ENCODE measurements at regions not wholly inside any gene's neighbourhood (a gene's known extent, or its start where the extent isn't known, plus 50 kb on each side); places are given as distances from the start of the nearest gene placed in this dataset.

GRCh38 chrX:113935518-113935917, 648.4 kb upstream of the HTR2C start:
- H3K4me1 ChIP-seq (ENCODE audit: control insufficient read depth, insufficient read depth, low read length): peaks cover 6% of the 10 kb centered on the region; the same call in 1 of the 2 replicates
- H3K9ac ChIP-seq (ENCODE audit: low read length): no peak overlapping the region
- H3K36me3 ChIP-seq (ENCODE audit: control insufficient read depth, insufficient read depth, low read length): peaks cover 16% of the 10 kb centered on the region
- H3K27me3 ChIP-seq (ENCODE audit: control insufficient read depth, insufficient read depth, low read length): no peaks in the 10 kb centered on the region
- H3K27ac ChIP-seq (ENCODE audit: low read depth, low read length): no peak overlapping the region
- H3K9me3 ChIP-seq (ENCODE audit: control insufficient read depth, insufficient read depth, low read depth, low read length): no peaks in the 10 kb centered on the region
- H3K4me3 ChIP-seq (ENCODE audit: low read depth, low read length): no peak overlapping the region

- Histone ChIP-seq H3K27ac (ENCODE audit: low read depth, low read length) (no peak overlapping the region), H3K4me1 (ENCODE audit: control insufficient read depth, insufficient read depth, low read length) (0 out of 2 replicates have a peak, but pooled peaks cover 6% of the 10 kb centered on the region), H3K9ac (ENCODE audit: low read length) (no peak overlapping the region), H3K4me3 (ENCODE audit: low read depth, low read length) (no peak overlapping the region), H3K9me3 (ENCODE audit: control insufficient read depth, insufficient read depth, low read depth, low read length) (no peaks in the 10 kb centered on the region), H3K36me3 (ENCODE audit: control insufficient read depth, insufficient read depth, low read length) (peaks cover 14% of the 10 kb centered on the region; the same call in 1 of the 2 replicates), H3K27me3 (ENCODE audit: control insufficient read depth, insufficient read depth, low read length) (no peaks in the 10 kb centered on the region)
These were observed 650.0 kb upstream of the HTR2C start for GRCh38 chrX:113933931-113934330.

DNA sequence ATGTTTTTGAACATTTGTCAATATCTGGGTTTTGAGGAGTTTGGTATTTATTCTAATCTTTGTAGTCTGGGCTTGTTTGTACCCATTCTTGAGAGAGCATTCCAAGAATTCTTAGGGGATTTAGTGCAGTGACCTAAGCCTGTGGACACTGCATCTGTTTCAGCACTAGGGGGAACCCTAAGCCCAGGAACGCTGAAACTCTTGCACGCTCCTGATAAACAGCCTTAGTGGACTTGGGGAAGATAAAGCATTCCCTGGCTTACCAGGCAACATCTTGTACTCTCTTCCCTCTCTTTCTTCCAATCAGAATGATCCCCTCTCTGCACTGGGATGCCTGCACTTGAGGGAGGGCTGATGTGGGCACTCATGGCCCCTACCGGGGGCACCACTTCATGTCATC, 654.9 kb upstream of the HTR2C start:
- no peak overlapping the region for H3K4me3 ChIP-seq (ENCODE audit: low read depth, low read length)
- 0 out of 2 replicates have a peak overlapping the region, but pooled peaks have one; percentile 3 for H3K27ac ChIP-seq (ENCODE audit: low read depth, low read length)
- no peak overlapping the region for H3K9ac ChIP-seq (ENCODE audit: low read length)
- peaks cover 2% of the 10 kb centered on the region; the same call in 1 of the 2 replicates for H3K9me3 ChIP-seq (ENCODE audit: control insufficient read depth, insufficient read depth, low read depth, low read length)
- peaks cover 11% of the 10 kb centered on the region for H3K36me3 ChIP-seq (ENCODE audit: control insufficient read depth, insufficient read depth, low read length)
- peaks cover 6% of the 10 kb centered on the region; the same call in 1 of the 2 replicates for H3K4me1 ChIP-seq (ENCODE audit: control insufficient read depth, insufficient read depth, low read length)
- H3K27me3 ChIP-seq (ENCODE audit: control insufficient read depth, insufficient read depth, low read length): no peaks in the 10 kb centered on the region

DNA sequence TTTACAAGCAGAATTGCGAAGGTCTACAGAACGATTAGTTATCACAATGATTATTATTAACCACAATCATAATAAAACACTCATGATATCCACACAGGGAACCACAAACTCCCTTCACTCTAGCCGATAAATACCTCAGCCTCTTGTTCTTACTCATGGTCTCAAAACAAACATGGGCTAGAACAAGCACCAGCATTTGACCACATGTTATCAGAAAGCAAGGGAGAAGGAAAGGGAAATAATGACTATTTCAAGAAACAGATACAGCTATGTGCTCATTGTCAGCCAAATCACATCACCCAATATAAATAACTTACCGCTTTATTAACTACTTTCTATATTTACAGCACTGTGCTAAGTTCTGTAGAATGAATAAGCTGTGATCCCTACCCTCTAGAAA, 663.2 kb upstream of the HTR2C start:
- Histone ChIP-seq H3K27ac (ENCODE audit: low read depth, low read length) (no peak overlapping the region), H3K36me3 (ENCODE audit: control insufficient read depth, insufficient read depth, low read length) (peaks cover 4% of the 10 kb centered on the region; the same call in 1 of the 2 replicates), H3K4me1 (ENCODE audit: control insufficient read depth, insufficient read depth, low read length) (no peaks in the 10 kb centered on the region), H3K9me3 (ENCODE audit: control insufficient read depth, insufficient read depth, low read depth, low read length) (no peaks in the 10 kb centered on the region), H3K27me3 (ENCODE audit: control insufficient read depth, insufficient read depth, low read length) (no peaks in the 10 kb centered on the region), H3K4me3 (ENCODE audit: low read depth, low read length) (no peak overlapping the region), H3K9ac (ENCODE audit: low read length) (no peak overlapping the region)

GRCh38 chrX:113919387-113919786, 664.5 kb upstream of the HTR2C start:
- H3K27ac ChIP-seq (ENCODE audit: low read depth, low read length): no peak overlapping the region
- H3K36me3 ChIP-seq (ENCODE audit: control insufficient read depth, insufficient read depth, low read length): peaks cover 4% of the 10 kb centered on the region; the same call in 1 of the 2 replicates
- no peak overlapping the region for H3K9ac ChIP-seq (ENCODE audit: low read length)
- no peaks in the 10 kb centered on the region for H3K27me3 ChIP-seq (ENCODE audit: control insufficient read depth, insufficient read depth, low read length)
- H3K4me3 ChIP-seq (ENCODE audit: low read depth, low read length): no peak overlapping the region
- no peaks in the 10 kb centered on the region for H3K9me3 ChIP-seq (ENCODE audit: control insufficient read depth, insufficient read depth, low read depth, low read length)
- no peaks in the 10 kb centered on the region for H3K4me1 ChIP-seq (ENCODE audit: control insufficient read depth, insufficient read depth, low read length)

- Histone ChIP-seq H3K27me3 (ENCODE audit: control insufficient read depth, insufficient read depth, low read length) (no peaks in the 10 kb centered on the region), H3K9me3 (ENCODE audit: control insufficient read depth, insufficient read depth, low read depth, low read length) (no peaks in the 10 kb centered on the region), H3K27ac (ENCODE audit: low read depth, low read length) (no peak overlapping the region), H3K36me3 (ENCODE audit: control insufficient read depth, insufficient read depth, low read length) (no peaks in the 10 kb centered on the region), H3K4me1 (ENCODE audit: control insufficient read depth, insufficient read depth, low read length) (no peaks in the 10 kb centered on the region), H3K9ac (ENCODE audit: low read length) (no peak overlapping the region), H3K4me3 (ENCODE audit: low read depth, low read length) (no peak overlapping the region)
These were observed 677.7 kb upstream of the HTR2C start for GRCh38 chrX:113906168-113906567.

DNA sequence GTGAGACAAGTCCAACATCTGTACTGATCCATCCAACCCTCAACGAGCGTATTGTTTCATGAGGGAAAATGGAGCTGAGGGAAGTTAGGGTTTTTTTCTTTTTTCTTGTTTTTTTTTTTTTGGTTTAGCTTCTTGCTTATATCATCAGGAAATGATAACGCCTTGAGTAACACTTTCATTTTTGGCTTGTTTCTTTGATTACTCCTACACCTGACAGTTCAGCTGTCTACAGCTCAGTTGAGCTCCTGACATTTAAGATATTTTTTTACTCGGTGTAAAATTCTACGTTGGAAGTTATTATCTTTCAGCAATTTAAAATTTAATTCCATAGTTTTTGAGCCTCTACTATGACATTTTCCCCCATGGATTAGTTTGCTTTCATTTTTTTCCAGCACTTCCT, 691.0 kb upstream of the HTR2C start:
- Histone ChIP-seq H3K27ac (ENCODE audit: low read depth, low read length) (no peak overlapping the region), H3K9ac (ENCODE audit: low read length) (no peak overlapping the region), H3K27me3 (ENCODE audit: control insufficient read depth, insufficient read depth, low read length) (no peaks in the 10 kb centered on the region; the same call in 1 of the 2 replicates), H3K36me3 (ENCODE audit: control insufficient read depth, insufficient read depth, low read length) (0 out of 2 replicates have a peak, but pooled peaks cover 4% of the 10 kb centered on the region), H3K4me1 (ENCODE audit: control insufficient read depth, insufficient read depth, low read length) (no peaks in the 10 kb centered on the region), H3K9me3 (ENCODE audit: control insufficient read depth, insufficient read depth, low read depth, low read length) (no peaks in the 10 kb centered on the region), H3K4me3 (ENCODE audit: low read depth, low read length) (no peak overlapping the region)

- 0 out of 2 replicates have a peak, but pooled peaks cover 4% of the 10 kb centered on the region for H3K36me3 ChIP-seq (ENCODE audit: control insufficient read depth, insufficient read depth, low read length)
- H3K9ac ChIP-seq (ENCODE audit: low read length): no peak overlapping the region
- H3K27ac ChIP-seq (ENCODE audit: low read depth, low read length): no peak overlapping the region
- no peaks in the 10 kb centered on the region; the same call in 1 of the 2 replicates for H3K27me3 ChIP-seq (ENCODE audit: control insufficient read depth, insufficient read depth, low read length)
- H3K9me3 ChIP-seq (ENCODE audit: control insufficient read depth, insufficient read depth, low read depth, low read length): no peaks in the 10 kb centered on the region
- no peaks in the 10 kb centered on the region for H3K4me1 ChIP-seq (ENCODE audit: control insufficient read depth, insufficient read depth, low read length)
- H3K4me3 ChIP-seq (ENCODE audit: low read depth, low read length): no peak overlapping the region
These were observed 691.5 kb upstream of the HTR2C start for GRCh38 chrX:113892401-113892800.

DNA sequence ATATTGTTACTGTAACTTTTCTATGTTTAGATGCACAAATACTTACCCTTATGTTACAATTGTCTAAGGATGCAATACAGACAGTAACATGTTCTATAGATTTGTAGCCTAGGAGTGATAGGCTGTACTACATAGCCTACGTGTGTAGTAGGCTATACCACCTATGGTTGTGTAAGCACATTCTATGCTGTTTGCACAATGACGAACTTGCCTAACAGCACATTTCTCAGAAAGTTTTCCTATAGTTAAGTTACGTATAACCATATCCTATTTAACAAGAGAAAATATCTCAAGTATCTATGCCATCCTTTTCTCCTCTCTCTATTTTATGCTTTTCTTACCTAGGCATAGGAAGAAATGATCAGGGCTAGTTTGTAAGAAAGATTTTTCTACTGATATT, 710.8 kb upstream of the HTR2C start:
- no peak overlapping the region for H3K9ac ChIP-seq (ENCODE audit: low read length)
- H3K4me3 ChIP-seq (ENCODE audit: low read depth, low read length): no peak overlapping the region
- H3K9me3 ChIP-seq (ENCODE audit: control insufficient read depth, insufficient read depth, low read depth, low read length): peaks cover 14% of the 10 kb centered on the region
- H3K27me3 ChIP-seq (ENCODE audit: control insufficient read depth, insufficient read depth, low read length): no peaks in the 10 kb centered on the region
- peaks cover 4% of the 10 kb centered on the region; the same call in 1 of the 2 replicates for H3K4me1 ChIP-seq (ENCODE audit: control insufficient read depth, insufficient read depth, low read length)
- no peak overlapping the region for H3K27ac ChIP-seq (ENCODE audit: low read depth, low read length)
- H3K36me3 ChIP-seq (ENCODE audit: control insufficient read depth, insufficient read depth, low read length): peaks cover 24% of the 10 kb centered on the region

DNA sequence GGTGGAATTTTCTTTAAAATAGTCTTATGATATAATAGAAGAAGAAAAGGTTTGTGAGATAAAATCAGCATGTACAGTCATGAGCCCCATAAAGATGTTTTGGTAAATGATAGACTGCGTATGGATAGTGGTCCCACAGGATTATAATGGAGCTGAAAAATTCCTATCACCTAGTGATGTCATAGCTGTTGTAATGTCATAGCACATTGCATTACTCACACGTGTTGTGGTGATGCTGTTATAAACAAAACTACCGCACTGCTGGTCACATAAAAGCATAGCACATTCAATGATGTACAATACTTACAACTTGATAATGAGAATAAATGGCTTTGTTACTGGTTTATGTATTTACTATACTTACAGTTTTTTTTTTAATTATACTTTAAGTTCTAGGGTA, 715.2 kb upstream of the HTR2C start:
- Histone ChIP-seq H3K9ac (ENCODE audit: low read length) (no peak overlapping the region), H3K27ac (ENCODE audit: low read depth, low read length) (no peak overlapping the region), H3K9me3 (ENCODE audit: control insufficient read depth, insufficient read depth, low read depth, low read length) (peaks cover 22% of the 10 kb centered on the region), H3K36me3 (ENCODE audit: control insufficient read depth, insufficient read depth, low read length) (peaks cover 33% of the 10 kb centered on the region), H3K4me1 (ENCODE audit: control insufficient read depth, insufficient read depth, low read length) (peaks cover 4% of the 10 kb centered on the region; the same call in 1 of the 2 replicates), H3K4me3 (ENCODE audit: low read depth, low read length) (no peak overlapping the region), H3K27me3 (ENCODE audit: control insufficient read depth, insufficient read depth, low read length) (no peaks in the 10 kb centered on the region)

- peaks cover 24% of the 10 kb centered on the region for H3K9me3 ChIP-seq (ENCODE audit: control insufficient read depth, insufficient read depth, low read depth, low read length)
- no peak overlapping the region for H3K9ac ChIP-seq (ENCODE audit: low read length)
- H3K36me3 ChIP-seq (ENCODE audit: control insufficient read depth, insufficient read depth, low read length): peaks cover 34% of the 10 kb centered on the region
- H3K27ac ChIP-seq (ENCODE audit: low read depth, low read length): no peak overlapping the region
- peaks cover 4% of the 10 kb centered on the region; the same call in 1 of the 2 replicates for H3K4me1 ChIP-seq (ENCODE audit: control insufficient read depth, insufficient read depth, low read length)
- no peak overlapping the region for H3K4me3 ChIP-seq (ENCODE audit: low read depth, low read length)
- H3K27me3 ChIP-seq (ENCODE audit: control insufficient read depth, insufficient read depth, low read length): no peaks in the 10 kb centered on the region
These were observed 715.7 kb upstream of the HTR2C start for GRCh38 chrX:113868177-113868576.

Measured in HUES6 (cell line).